ENCODE measurements at regions not wholly inside any gene's neighbourhood (a gene's known extent, or its start where the extent isn't known, plus 50 kb on each side); places are given as distances from the start of the nearest gene placed in this dataset.

GRCh38 chr1:222114536-222115156 lies 372.8 kb upstream of the DUSP10 start:
- DNase-seq (ENCODE audit: extremely low read depth, low read depth) = no peak

GRCh38 chr1:222109836-222110235 lies 367.9 kb upstream of the DUSP10 start:
- DNase-seq (ENCODE audit: extremely low read depth, low read depth) = no peak

- no peak for DNase-seq (ENCODE audit: extremely low read depth, low read depth)
Observed at GRCh38 chr1:222107975-222108374, 366.1 kb upstream of the DUSP10 start.

- DNase-seq (ENCODE audit: extremely low read depth, low read depth) = no peak
Observed at GRCh38 chr1:222107267-222107666, 365.4 kb upstream of the DUSP10 start.

GRCh38 chr1:222106377-222106776 lies 364.5 kb upstream of the DUSP10 start:
- no peak for DNase-seq (ENCODE audit: extremely low read depth, low read depth)

GRCh38 chr1:222105861-222106260 lies 364.0 kb upstream of the DUSP10 start:
- DNase-seq (ENCODE audit: extremely low read depth, low read depth) = no peak

- DNase-seq (ENCODE audit: extremely low read depth, low read depth) = no peak
Observed at GRCh38 chr1:222105393-222105737, 363.5 kb upstream of the DUSP10 start.

- DNase-seq (ENCODE audit: extremely low read depth, low read depth) = no peak
Observed at GRCh38 chr1:222104694-222105392, 363.0 kb upstream of the DUSP10 start.

- DNase-seq (ENCODE audit: extremely low read depth, low read depth) = no peak
Observed at GRCh38 chr1:222104097-222104496, 362.2 kb upstream of the DUSP10 start.

GRCh38 chr1:222099746-222100145 lies 357.9 kb upstream of the DUSP10 start:
- no peak for DNase-seq (ENCODE audit: extremely low read depth, low read depth)

- DNase-seq (ENCODE audit: extremely low read depth, low read depth) = no peak
Observed at GRCh38 chr1:222098404-222098803, 356.5 kb upstream of the DUSP10 start.

GRCh38 chr1:222097588-222097987 lies 355.7 kb upstream of the DUSP10 start:
- no peak for DNase-seq (ENCODE audit: extremely low read depth, low read depth)

- DNase-seq (ENCODE audit: extremely low read depth, low read depth) = no peak
Observed at GRCh38 chr1:222096883-222097282, 355.0 kb upstream of the DUSP10 start.

- DNase-seq (ENCODE audit: extremely low read depth, low read depth) = no peak
Observed at GRCh38 chr1:222096476-222096772, 354.5 kb upstream of the DUSP10 start.

- DNase-seq (ENCODE audit: extremely low read depth, low read depth) = peak; percentile 45
Observed at GRCh38 chr1:222095606-222096475, 354.0 kb upstream of the DUSP10 start.

GRCh38 chr1:222093518-222093917 lies 351.6 kb upstream of the DUSP10 start:
- no peak for DNase-seq (ENCODE audit: extremely low read depth, low read depth)

- DNase-seq (ENCODE audit: extremely low read depth, low read depth) = no peak
Observed at GRCh38 chr1:222090103-222090502, 348.2 kb upstream of the DUSP10 start.

GRCh38 chr1:222087221-222087920 lies 345.5 kb upstream of the DUSP10 start:
- no peak for DNase-seq (ENCODE audit: extremely low read depth, low read depth)

- no peak for DNase-seq (ENCODE audit: extremely low read depth, low read depth)
Observed at GRCh38 chr1:222084996-222085395, 343.1 kb upstream of the DUSP10 start.

- no peak for DNase-seq (ENCODE audit: extremely low read depth, low read depth)
Observed at GRCh38 chr1:222084048-222084447, 342.2 kb upstream of the DUSP10 start.

GRCh38 chr1:222081859-222082258 lies 340.0 kb upstream of the DUSP10 start:
- DNase-seq (ENCODE audit: extremely low read depth, low read depth) = no peak

Data from NCI-H460 (cell line).